Daoy (cell line): ENCODE measurements at regions not wholly inside any gene's neighbourhood (a gene's known extent, or its start where the extent isn't known, plus 50 kb on each side); places are given as distances from the start of the nearest gene placed in this dataset.
"Not testable (repeated sequence)": the region's sequence is repeated elsewhere in the genome, so short reads cannot be mapped to it uniquely, and the experiment has no call there.

Source experiments
- DNase-seq: peaks from one replicate; pipeline ENCODE4 v3.0.0-alpha.2; 2015; ENCODE audit warnings: low read depth

DNA sequence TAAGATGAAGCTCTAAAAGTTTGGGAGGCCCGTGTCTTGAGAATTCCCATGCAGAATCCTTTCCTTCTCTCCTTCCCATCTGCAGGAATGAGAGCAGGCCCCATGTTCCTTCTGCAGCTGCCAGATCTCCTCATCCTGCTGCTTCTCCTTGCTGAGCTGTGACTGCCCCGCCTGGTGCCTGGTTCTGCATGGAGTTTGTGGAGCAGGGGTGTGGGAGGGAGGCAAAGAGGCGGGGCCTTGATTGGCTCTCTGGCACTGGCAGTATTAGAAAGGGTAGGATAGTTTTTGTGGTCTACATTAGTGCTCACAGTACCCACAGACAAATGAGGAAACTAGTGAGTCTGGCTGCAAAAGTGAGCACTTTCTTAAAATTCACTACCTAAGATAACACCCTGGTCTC, 91.1 kb upstream of the CLPB start:
- no peak for DNase-seq

DNA sequence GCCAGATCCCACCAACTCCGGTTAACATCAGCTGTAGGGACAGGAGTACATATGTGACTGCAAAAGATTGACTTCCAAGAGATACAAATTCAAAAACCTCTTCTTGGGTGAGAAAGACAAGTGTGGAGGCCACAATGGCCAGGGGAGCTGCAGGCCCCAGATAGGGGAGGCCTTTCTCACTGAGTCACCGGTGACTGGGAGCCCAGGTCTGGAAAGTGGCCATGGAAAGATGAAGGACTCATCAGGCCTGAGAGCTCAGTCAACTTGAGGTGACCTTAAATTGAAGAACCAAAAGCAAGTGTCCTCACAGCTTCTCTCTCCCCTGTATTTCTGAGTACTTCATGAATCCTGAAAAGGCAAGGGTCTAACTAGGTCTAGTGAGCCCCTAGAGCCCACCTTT, 90.4 kb upstream of the CLPB start:
- DNase-seq = peak; percentile 44

DNA sequence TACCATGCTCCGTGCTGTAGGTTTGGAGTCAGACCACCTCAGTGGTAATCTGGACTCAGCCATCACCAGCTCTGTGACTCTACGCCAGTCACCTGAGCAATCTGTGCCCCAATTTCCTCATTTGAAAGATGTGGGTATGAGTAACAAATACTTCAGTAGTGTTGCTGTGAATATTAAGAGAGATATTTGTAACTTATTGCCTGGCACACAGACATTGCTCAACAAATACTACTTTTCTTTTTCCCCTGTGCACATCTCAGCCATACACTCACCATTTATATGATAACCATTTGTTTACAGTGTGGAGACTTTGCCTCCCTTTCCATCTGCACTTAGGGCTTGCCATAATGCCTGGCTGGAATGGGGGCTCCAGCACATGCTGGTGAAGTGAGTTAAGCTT, 89.7 kb upstream of the CLPB start:
- DNase-seq = no peak

DNA sequence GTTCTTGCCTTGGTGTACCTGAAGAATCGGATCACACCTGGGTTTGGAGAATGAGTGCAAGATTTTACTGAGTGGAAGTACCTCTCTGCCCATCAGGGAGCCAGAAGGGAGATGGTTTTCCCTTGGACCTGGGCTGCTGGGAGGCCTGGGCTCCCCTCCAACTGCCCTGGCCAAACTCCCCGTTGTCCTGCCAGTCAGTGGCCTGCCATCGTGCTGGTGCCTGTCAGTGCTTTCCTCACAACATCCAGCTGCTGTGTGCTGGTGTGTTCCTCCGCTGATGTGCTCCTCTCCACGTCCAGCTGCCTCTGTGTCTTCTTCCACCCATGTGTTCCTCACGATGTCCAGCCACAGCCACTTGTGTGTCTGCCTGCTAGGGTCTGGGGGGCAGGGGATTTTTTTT, 87.9 kb upstream of the CLPB start:
- no peak for DNase-seq

DNA sequence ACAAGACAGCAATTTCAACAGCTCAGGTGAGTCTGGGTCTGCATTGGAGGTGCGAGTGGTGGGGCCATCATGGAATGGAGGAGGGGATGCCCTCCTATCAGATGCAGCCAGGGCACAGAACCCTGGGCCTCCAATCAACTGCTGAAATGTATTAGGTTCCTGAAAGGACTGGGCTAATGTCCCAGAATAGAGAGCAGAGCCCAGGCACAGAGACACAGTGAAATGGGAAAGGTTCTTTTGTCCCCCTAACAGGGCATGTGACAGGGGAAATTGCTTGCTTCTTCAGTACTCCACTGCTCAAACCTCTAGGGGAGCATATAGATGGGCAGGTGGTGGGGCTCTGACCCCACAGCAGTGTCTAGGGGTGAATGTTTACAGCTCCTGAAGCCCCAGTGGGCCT, 87.3 kb upstream of the CLPB start:
- no peak for DNase-seq

DNA sequence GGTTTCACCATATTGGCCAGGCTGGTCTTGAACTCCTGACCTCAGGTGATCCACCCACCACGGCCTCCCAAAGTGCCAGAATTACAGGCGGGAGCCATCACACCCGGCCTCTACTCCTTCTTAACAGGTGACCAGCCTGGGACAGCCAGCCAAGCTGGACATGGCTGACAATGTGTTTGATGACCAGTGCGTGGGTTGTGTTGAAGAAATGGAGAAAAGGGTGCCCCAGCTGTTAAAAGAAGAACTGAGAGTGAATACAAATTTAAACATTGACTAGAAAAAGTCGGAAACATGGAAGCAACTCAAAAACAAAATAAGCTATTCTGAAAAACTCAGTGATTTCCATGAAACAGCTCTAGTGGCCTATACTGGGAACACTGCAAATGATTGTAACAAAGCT, 86.5 kb upstream of the CLPB start:
- DNase-seq = no peak

DNA sequence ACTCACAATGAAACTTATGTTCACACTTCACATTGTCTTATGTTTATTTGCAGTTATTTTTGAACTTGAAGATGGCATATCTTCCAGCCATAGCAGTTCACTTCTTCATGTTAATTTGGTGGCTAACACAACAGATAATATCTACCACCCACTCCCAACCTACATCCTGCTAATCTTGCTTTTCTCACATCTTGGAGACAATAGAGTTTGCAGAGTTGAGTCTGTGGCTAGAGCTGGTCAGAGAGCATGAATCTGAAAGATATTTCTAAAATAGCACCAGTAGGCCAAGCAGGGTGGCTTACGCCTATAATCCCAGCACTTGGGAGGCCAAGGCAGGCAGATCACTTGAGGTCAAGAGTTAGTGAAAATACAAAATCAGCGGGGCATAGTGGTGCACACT, 85.6 kb upstream of the CLPB start:
- DNase-seq = not testable (repeated sequence)

DNA sequence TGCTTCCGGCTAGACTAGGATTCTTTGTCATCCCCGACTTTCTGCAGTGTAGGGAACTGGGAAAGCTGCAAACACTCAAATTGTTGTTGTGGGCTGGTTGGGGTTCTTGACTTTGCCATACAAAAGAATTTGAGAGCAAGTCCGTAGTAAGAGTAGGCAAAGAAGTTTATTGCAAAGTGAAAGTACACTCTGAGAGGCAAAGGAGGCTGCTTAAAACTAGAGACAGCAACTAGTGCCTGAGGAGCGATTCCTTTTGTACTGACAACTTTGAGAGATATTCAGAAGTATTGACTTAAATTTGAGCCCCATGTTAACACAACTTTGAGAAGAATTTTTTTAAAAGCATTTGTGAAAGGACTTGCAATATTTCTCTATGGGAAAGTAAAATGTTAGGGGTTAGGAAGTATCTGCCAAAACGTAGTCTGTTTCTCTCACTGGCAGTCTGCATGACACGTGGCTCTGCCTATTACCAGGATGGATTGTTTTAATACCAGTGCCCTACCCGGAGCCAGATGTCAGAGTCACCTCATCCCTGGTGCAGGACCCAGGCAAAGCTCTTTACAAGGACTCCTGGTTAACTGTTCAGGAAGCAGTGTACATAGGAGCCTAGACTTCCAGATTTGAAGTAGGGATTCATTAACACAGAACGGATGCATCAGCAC, 85.0 kb upstream of the CLPB start:
- DNase-seq = peak; percentile 21

DNA sequence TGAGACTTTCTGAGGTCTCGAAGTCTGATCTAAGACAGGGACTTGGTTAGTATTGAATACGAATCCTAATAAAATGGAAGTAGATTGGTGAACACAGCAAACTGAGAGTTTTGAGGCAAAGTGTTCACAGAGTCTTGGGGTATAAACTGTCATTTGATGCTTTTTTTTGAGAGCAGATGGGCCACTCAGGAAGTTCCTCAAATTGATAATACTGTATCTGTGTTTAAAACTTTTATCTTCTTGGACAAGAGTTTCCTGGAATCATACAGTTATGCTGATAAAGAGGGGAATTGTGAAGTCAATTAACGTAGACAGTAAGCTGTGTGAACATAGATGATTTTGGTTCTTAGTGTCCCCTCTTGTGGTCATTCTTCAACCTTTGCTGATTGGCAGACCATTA, 80.0 kb upstream of the CLPB start:
- no peak for DNase-seq

DNA sequence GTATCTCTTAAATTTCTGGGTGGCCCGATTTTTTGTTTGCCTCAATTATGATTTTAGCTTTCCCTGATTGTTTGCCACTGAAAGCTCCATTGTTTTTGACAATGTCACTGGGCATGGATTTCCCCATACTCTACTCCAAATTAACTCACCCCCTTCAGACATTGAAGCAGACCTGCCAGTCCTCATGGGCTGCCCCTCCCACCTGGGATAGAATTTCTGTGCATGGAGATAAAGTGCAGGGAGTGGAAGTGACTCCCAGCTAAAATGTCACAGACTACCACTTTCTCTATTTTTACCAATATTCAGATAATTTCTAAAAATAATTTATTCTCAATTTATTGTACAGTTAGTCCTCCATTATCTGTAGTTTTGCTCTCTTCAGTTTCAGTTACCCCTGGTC, 79.1 kb upstream of the CLPB start:
- DNase-seq = no peak

DNA sequence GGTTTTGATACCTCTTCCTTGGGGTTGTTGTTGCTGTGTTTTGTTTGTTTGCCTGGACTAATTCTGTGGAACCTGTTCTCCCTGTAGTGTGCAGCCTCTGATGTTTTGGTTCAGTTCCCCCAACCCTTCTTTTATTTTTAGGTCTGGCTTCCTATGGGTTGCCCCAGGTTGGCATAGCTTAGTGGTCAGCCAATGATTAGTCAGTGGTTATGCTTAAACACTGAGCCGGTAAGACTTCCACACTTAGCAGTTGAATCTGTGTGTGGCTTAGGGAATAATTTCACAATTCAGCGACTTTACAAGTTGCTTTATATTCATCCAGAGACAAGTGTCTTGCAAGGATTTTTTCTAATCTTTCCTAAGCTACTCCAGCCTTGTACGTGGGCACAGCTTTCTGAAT, 78.6 kb upstream of the CLPB start:
- DNase-seq = no peak

DNA sequence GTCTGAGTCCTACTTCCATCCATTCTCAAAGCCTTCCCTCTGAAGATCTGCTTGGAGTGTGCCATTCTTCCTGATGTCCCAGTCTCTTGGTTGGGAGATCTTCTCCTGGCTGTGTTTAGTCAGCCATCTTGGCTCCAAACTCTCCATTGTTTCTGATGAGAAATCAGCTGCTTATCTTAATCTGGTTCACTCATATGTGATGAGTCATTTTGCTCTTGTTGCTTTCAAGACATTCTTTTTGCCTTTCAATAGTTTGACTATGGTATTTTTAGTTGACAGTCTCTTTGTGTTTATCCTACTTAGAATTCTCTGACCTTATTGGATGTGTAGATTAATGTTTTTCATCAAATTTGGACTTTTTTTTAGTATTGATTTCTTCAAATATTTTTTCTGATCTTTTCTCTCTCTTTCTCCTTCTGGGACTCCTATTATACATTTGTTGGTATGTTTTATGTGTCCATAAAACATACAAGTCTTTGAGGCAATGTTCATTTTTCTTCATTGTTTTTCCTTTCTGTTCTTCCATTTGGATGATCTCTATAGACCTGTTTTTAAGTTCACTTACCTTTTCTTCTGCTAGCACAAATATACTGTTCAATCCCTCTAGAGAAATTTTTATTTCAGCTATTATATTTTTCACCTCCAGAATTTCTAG, 77.2 kb upstream of the CLPB start:
- DNase-seq = no peak

DNA sequence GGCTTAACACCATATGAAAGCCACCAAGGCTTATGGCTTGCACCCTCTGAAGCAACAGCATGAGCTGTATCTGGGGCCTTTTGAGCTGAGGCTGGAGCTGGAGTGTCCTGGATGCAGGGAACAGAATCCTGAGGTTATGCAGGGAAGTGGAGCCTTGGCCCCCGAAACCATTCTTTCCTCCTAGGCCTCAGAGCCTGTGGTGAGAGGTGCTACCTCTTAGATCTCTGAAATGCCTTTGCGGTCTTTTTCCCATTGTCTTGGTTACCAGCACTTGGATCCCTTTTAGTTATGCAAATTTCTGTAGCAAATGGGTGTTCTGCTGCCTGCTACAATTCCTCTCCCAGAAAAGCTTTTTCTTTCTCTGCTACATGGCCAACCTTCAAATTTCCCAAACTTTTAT, 72.7 kb upstream of the CLPB start:
- DNase-seq = no peak

DNA sequence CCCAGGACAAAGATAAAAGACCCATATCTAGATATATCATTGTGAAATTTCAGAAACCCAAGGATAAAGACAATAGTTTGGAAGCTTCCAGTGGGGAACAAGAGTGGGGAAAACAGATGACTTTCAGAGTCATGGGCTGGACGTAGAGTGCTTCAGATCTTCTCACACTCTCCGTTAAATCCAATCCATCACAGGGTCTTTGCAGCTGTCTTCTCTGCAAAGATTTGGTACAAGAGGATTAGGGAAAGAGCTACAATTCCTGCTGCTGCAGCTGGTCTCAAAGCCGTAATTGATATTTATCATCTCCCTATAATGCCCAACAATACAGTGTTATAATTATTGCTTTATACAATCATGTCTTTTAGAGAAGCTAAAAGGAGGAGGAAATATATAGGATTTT, 63.4 kb upstream of the CLPB start:
- DNase-seq = no peak

DNA sequence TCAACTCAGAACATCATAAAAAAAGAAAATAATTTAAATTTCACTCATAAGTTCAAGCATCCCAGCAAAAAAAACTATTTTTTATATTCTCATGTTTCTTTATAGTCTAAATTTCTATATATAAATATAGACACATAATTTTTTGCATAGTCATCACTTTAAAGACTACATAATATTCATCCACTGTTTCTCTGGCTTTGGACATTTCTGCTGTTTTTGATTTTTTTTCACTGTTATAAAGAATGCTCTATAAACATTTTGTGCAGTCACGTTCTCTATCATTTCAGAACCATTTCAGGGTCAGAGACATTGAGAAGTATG, 59.7 kb upstream of the CLPB start:
- DNase-seq = no peak

DNA sequence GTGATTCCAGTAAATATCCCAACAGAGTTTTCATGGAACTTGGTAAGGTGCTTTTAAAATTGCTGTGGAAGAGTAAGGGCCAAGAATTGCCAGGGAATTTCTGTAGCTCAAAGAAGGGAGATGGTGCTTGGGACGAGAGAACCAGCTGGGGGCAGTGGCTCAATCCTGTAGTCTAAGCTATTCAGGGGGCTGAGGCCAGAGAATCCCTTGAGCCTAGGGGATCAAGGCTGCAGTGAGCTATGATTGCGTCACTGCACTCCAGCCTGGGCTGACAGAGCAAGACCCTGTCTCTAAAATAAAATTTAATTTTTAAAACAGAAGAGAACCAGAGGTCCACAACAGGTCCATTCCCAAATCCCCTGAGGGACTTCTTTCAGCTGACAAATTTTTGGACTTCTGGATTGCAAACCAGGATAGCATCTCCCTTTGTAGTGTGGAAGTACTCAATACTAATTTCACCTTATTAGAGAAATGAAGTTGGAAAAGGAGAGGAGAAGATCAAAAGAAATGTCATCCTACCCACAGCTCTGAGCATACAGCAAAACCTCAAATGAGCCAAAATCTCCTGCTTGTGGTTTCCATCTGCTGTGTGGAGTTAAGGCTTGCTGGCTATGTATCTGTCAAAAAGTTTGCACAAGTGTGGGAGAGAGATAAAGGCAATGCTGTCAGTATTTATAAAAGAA, 59.2 kb upstream of the CLPB start:
- DNase-seq = no peak

DNA sequence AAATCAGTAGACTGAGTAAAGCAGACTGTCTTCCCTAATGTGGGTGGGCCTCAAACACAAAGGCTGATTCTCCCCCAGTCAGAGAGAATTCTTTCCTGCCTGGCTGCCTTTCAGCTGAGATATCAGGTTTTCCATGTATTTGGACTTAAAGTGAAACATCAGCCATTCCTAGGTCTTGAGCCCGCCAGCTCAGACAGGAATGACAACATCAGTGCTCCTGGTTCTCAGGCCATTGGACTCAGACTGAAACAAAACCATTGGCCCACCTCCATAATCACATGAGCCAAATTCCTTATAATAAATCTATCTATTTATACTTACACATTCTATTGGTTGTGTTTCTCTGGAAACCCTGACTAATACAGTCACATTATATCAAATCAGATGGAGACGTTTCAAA, 56.7 kb upstream of the CLPB start:
- DNase-seq = no peak
